ENCODE measurements at regions not wholly inside any gene's neighbourhood (a gene's known extent, or its start where the extent isn't known, plus 50 kb on each side); places are given as distances from the start of the nearest gene placed in this dataset.

DNA sequence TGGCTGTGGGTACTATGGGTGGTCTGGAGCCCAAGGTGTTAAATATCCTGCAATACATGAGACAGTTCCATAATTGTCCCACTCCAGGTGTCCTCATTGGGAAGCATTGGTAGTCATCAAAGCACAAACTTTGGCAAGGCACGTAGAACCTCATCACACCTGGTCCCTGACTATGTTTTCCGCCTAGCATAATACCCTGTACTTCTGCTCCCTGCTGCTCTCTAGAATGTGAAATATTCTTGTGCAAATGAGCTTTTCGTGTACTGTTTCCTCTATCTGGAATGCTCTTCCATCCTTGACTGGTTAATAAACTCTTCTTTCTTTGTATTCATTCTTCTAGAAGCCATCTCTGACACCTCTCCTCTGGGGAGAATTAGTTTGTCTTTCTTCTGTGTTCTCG lies 103.2 kb downstream of the EBLN2 start:
- WGBS (ENCODE audit: insufficient coverage), result 90% methylated on average over 2 of the region's 4 CpGs
- Mint-ChIP-seq H3K27ac (no peak overlapping the region), H3K36me3 (no peaks in the 10 kb centered on the region), H3K4me1 (no peaks in the 10 kb centered on the region), H3K9me3 (peaks cover 0 to 5% (median 0%) of the 10 kb centered on the region in 3 donors), H3K4me3 (no peak overlapping the region), H3K27me3 (peaks cover 1 to 30% of the 10 kb centered on the region in 2 donors)
- Histone ChIP-seq H3K4me1 (ENCODE audit: control insufficient read depth in 1 of 2, extremely low read depth in 1 of 2, insufficient read depth in 2 of 2, low read length in 2 of 2) (no peaks in the 10 kb centered on the region), H3K9me3 (no peaks in the 10 kb centered on the region), H3K27ac (ENCODE audit: low read length) (no peak overlapping the region), H3K36me3 (ENCODE audit: control insufficient read depth in 2 of 2, extremely low read depth in 1 of 2, insufficient read depth in 1 of 2, low read length in 1 of 2) (no peaks in the 10 kb centered on the region), H3K4me3 (ENCODE audit: control insufficient read depth in 1 of 2, extremely low read depth in 1 of 2, low read length in 1 of 2) (no peak overlapping the region), H3K27me3 (replicated peaks in 1 of 2; ENCODE audit: control insufficient read depth in 2 of 2, extremely low read depth in 1 of 2, insufficient read depth in 2 of 2, low read length in 1 of 2) (peaks cover 0 to 2% of the 10 kb centered on the region in 2 experiments)
- POLR2A ChIA-PET, result no interaction called here
- CTCF ChIA-PET, result no interaction called here
- ATAC-seq (replicated peaks in 1 of 4) (no peak), DNase-seq (no peak)

DNA sequence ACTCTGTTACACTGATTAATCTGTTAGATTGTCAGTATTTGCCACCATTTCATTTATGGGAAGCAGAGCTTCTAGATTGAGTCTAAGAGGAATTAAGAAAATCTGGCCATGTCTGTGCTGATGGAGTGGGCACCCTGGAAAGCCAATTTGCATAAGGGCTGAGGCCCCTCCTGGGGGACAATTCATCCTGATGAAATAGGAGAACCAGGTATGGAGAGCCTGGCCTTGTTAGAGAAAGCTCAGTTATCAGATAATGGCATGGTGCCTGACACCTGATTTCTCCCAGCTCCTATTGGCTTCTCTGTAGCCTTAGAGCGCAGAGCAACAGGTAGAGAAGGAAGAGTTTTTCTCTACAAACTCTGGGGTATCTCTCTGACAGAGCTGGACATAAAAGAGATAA lies 114.2 kb downstream of the EBLN2 start:
- no peaks in the 10 kb centered on the region for H3K4me1 Mint-ChIP-seq
- CTCF ChIA-PET, result no interaction called here
- no peak overlapping the region for H3K4me3 Mint-ChIP-seq
- Histone ChIP-seq H3K27ac (ENCODE audit: low read length) (no peak overlapping the region), H3K4me3 (ENCODE audit: control insufficient read depth in 1 of 2, extremely low read depth in 1 of 2, low read length in 1 of 2) (no peak overlapping the region), H3K4me1 (ENCODE audit: control insufficient read depth in 1 of 2, extremely low read depth in 1 of 2, insufficient read depth in 2 of 2, low read length in 2 of 2) (no peaks in the 10 kb centered on the region), H3K9me3 (no peaks in the 10 kb centered on the region), H3K27me3 (replicated peaks in 1 of 2; ENCODE audit: control insufficient read depth in 2 of 2, extremely low read depth in 1 of 2, insufficient read depth in 2 of 2, low read length in 1 of 2) (peaks cover 0 to 2% of the 10 kb centered on the region in 2 experiments), H3K36me3 (ENCODE audit: control insufficient read depth in 2 of 2, extremely low read depth in 1 of 2, insufficient read depth in 1 of 2, low read length in 1 of 2) (no peaks in the 10 kb centered on the region)
- H3K27ac Mint-ChIP-seq, result no peak overlapping the region
- no peak for ATAC-seq (replicated peaks in 1 of 4)
- no peaks in the 10 kb centered on the region for H3K36me3 Mint-ChIP-seq
- no peak for DNase-seq
- no CpG with 5 or more reads among the region's 1 CpG for WGBS (ENCODE audit: insufficient coverage)
- H3K27me3 Mint-ChIP-seq, result peaks cover 0 to 9% of the 10 kb centered on the region in 2 donors
- H3K9me3 Mint-ChIP-seq, result no peaks in the 10 kb centered on the region
- POLR2A ChIA-PET, result no interaction called here

DNA sequence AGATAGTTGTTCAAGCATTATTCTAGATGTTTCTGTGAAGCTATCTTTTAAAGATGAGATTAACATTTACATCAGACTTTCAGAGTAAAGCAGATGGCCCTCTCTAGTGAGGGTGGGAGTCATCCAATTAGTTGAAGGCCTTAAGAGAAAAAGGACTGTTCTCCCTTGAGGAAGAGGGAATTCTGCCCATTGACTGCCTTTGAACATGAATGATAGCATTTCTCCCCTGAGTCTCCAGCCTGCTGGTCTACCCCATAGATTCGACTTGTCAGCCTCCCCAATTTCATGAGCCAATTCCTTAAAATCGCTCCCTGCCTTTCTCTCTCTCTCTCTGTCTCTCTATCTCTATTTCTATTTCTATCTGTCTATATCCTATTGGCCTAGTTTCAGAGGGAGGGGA lies 115.5 kb downstream of the EBLN2 start:
- Histone ChIP-seq H3K9me3 (no peaks in the 10 kb centered on the region), H3K27me3 (replicated peaks in 1 of 2; ENCODE audit: control insufficient read depth in 2 of 2, extremely low read depth in 1 of 2, insufficient read depth in 2 of 2, low read length in 1 of 2) (peaks cover 0 to 2% of the 10 kb centered on the region in 2 experiments), H3K4me1 (ENCODE audit: control insufficient read depth in 1 of 2, extremely low read depth in 1 of 2, insufficient read depth in 2 of 2, low read length in 2 of 2) (no peaks in the 10 kb centered on the region), H3K36me3 (ENCODE audit: control insufficient read depth in 2 of 2, extremely low read depth in 1 of 2, insufficient read depth in 1 of 2, low read length in 1 of 2) (no peaks in the 10 kb centered on the region), H3K4me3 (ENCODE audit: control insufficient read depth in 1 of 2, extremely low read depth in 1 of 2, low read length in 1 of 2) (no peak overlapping the region), H3K27ac (ENCODE audit: low read length) (no peak overlapping the region)
- Mint-ChIP-seq H3K4me3 (no peak overlapping the region), H3K27me3 (peaks cover 0 to 3% of the 10 kb centered on the region in 2 donors), H3K4me1 (no peaks in the 10 kb centered on the region), H3K36me3 (no peaks in the 10 kb centered on the region), H3K9me3 (no peaks in the 10 kb centered on the region), H3K27ac (no peak overlapping the region)
- ChIA-PET POLR2A (no interaction called here), CTCF (interaction anchor here in 1 of 2 donors (0.6 kb wide), 1 partner anchor 197 kb away, joined by 4 read pairs; no protein-coding TSS in a partner anchor)
- DNase-seq, result no peak
- no CpG with 5 or more reads among the region's 2 CpGs for WGBS (ENCODE audit: insufficient coverage)
- no peak for ATAC-seq (replicated peaks in 1 of 4)

DNA sequence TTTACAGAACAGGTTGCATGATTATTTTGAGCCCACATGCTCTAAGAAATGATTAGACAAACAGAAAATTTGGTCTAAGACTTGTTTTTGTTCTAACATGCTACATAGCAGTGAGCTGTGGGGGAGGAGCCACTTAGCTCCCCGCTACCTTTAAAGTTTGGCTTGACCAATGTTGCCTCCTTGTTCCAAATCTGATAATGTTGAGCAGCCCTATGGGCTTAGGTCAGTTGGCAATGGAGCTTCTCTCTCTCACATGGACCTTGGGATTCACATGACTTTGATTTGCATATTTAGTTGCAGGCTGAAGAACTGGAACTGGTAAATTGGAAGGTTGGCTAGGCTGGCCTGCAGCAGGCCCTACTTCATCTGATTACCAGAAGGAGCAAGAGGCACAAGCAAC lies 116.4 kb downstream of the EBLN2 start:
- ATAC-seq (replicated peaks in 1 of 4) (no peak), DNase-seq (no peak)
- Mint-ChIP-seq H3K27me3 (peaks cover 0 to 3% of the 10 kb centered on the region in 2 donors), H3K36me3 (no peaks in the 10 kb centered on the region), H3K27ac (no peak overlapping the region), H3K9me3 (no peaks in the 10 kb centered on the region), H3K4me3 (no peak overlapping the region), H3K4me1 (no peaks in the 10 kb centered on the region)
- Histone ChIP-seq H3K36me3 (ENCODE audit: control insufficient read depth in 2 of 2, extremely low read depth in 1 of 2, insufficient read depth in 1 of 2, low read length in 1 of 2) (no peaks in the 10 kb centered on the region), H3K27ac (ENCODE audit: low read length) (no peak overlapping the region), H3K4me3 (ENCODE audit: control insufficient read depth in 1 of 2, extremely low read depth in 1 of 2, low read length in 1 of 2) (no peak overlapping the region), H3K9me3 (no peaks in the 10 kb centered on the region), H3K4me1 (ENCODE audit: control insufficient read depth in 1 of 2, extremely low read depth in 1 of 2, insufficient read depth in 2 of 2, low read length in 2 of 2) (no peaks in the 10 kb centered on the region), H3K27me3 (replicated peaks in 1 of 2; ENCODE audit: control insufficient read depth in 2 of 2, extremely low read depth in 1 of 2, insufficient read depth in 2 of 2, low read length in 1 of 2) (peaks cover 0 to 2% of the 10 kb centered on the region in 2 experiments)
- POLR2A ChIA-PET, result no interaction called here
- WGBS (ENCODE audit: insufficient coverage), result no CpG with 5 or more reads among the region's 1 CpG
- CTCF ChIA-PET, result interaction anchor here in 1 of 2 donors (0.6 kb wide), 1 partner anchor 198 kb away, joined by 4 read pairs; no protein-coding TSS in a partner anchor

DNA sequence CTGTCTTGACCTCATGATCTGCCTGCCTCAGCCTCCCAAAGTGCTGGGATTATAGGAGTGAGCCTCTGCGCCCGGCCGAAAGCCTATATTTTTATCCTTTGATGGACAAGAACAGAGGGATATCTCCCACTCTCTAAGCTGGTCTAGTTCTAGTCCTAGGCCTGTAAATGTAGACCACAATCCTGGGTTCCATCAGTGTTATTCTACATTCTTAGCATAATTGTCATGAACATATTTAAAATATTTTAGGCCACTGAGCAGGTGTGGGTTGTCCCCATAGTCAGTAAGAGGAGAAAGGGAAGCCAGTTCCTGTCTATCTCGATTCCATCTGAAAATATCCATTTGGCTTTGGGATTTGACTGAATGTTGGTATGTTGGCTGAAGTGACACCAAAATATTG lies 118.1 kb downstream of the EBLN2 start:
- Mint-ChIP-seq H3K4me3 (no peak overlapping the region), H3K4me1 (no peaks in the 10 kb centered on the region), H3K27me3 (peaks cover 0 to 12% of the 10 kb centered on the region in 2 donors), H3K36me3 (no peaks in the 10 kb centered on the region), H3K9me3 (no peaks in the 10 kb centered on the region), H3K27ac (no peak overlapping the region)
- no peak overlapping the region for H3K4me3 ChIP-seq (ENCODE audit: control insufficient read depth in 1 of 2, extremely low read depth in 1 of 2, low read length in 1 of 2)
- WGBS (ENCODE audit: insufficient coverage), result no CpG with 5 or more reads among the region's 4 CpGs
- no peaks in the 10 kb centered on the region for H3K36me3 ChIP-seq (ENCODE audit: control insufficient read depth in 2 of 2, extremely low read depth in 1 of 2, insufficient read depth in 1 of 2, low read length in 1 of 2)
- CTCF ChIA-PET, result no interaction called here
- H3K4me1 ChIP-seq (ENCODE audit: control insufficient read depth in 1 of 2, extremely low read depth in 1 of 2, insufficient read depth in 2 of 2, low read length in 2 of 2), result no peaks in the 10 kb centered on the region
- H3K27ac ChIP-seq (ENCODE audit: low read length), result no peak overlapping the region
- no peaks in the 10 kb centered on the region for H3K9me3 ChIP-seq
- DNase-seq (no peak), ATAC-seq (replicated peaks in 1 of 4) (no peak)
- H3K27me3 ChIP-seq (replicated peaks in 1 of 2; ENCODE audit: control insufficient read depth in 2 of 2, extremely low read depth in 1 of 2, insufficient read depth in 2 of 2, low read length in 1 of 2), result peaks cover 0 to 4% of the 10 kb centered on the region in 2 experiments
- POLR2A ChIA-PET, result no interaction called here

DNA sequence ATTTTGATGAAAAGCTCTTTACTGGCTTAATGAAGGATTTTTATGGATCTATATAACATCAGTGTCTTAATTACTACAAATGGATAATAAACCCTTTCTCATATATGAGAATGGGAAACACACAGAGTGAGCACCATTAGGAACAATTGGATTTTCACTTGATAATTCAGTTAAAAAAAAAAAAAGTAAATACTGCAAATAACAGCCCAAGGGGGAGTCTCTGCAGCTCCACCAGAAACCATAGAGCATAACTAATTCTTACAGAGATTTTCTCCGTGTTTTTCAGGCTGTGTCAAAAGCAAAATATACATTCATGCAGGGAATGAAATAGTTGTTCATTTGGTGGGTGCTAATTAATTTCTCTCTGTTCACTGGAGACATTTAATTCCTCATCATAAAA lies 125.3 kb downstream of the EBLN2 start:
- no peak overlapping the region for H3K4me3 Mint-ChIP-seq
- DNase-seq, result no peak
- no peaks in the 10 kb centered on the region for H3K9me3 Mint-ChIP-seq
- ATAC-seq (replicated peaks in 1 of 4), result no peak
- Histone ChIP-seq H3K4me1 (ENCODE audit: control insufficient read depth in 1 of 2, extremely low read depth in 1 of 2, insufficient read depth in 2 of 2, low read length in 2 of 2) (no peaks in the 10 kb centered on the region), H3K27ac (ENCODE audit: low read length) (no peak overlapping the region), H3K36me3 (ENCODE audit: control insufficient read depth in 2 of 2, extremely low read depth in 1 of 2, insufficient read depth in 1 of 2, low read length in 1 of 2) (no peaks in the 10 kb centered on the region), H3K9me3 (no peaks in the 10 kb centered on the region), H3K4me3 (ENCODE audit: control insufficient read depth in 1 of 2, extremely low read depth in 1 of 2, low read length in 1 of 2) (no peak overlapping the region), H3K27me3 (replicated peaks in 1 of 2; ENCODE audit: control insufficient read depth in 2 of 2, extremely low read depth in 1 of 2, insufficient read depth in 2 of 2, low read length in 1 of 2) (peaks cover 0 to 9% of the 10 kb centered on the region in 2 experiments)
- H3K27me3 Mint-ChIP-seq, result peaks cover 5 to 26% of the 10 kb centered on the region in 2 donors
- WGBS (ENCODE audit: insufficient coverage), result no CpG with 5 or more reads among the region's 1 CpG
- no peaks in the 10 kb centered on the region for H3K36me3 Mint-ChIP-seq
- H3K4me1 Mint-ChIP-seq, result no peaks in the 10 kb centered on the region
- no peak overlapping the region for H3K27ac Mint-ChIP-seq
- ChIA-PET CTCF (no interaction called here), POLR2A (no interaction called here)

DNA sequence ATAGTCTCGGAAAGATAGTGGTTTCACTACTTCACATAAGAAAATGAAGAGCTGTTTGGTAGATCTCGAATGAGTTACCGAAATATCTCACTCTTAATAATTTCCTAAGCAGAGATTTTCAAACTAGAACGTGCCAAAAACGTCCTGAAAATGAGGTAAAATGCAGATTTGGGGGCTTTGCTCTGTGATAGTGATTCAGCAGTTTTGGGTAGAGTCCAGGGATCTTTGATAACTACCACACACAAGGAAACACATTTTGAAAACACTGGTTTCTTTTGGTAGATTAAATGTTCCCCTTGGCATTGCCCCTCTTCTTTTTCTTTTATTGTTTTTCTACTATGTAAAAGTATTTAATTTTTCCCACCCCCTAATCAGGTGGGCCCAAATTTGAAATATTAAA lies 125.9 kb downstream of the EBLN2 start:
- no peak overlapping the region for H3K4me3 ChIP-seq (ENCODE audit: control insufficient read depth in 1 of 2, extremely low read depth in 1 of 2, low read length in 1 of 2)
- WGBS (ENCODE audit: insufficient coverage), result no CpG with 5 or more reads among the region's 5 CpGs
- no peak overlapping the region for H3K27ac Mint-ChIP-seq
- ChIA-PET POLR2A (no interaction called here), CTCF (no interaction called here)
- no peak overlapping the region for H3K4me3 Mint-ChIP-seq
- no peak overlapping the region for H3K27ac ChIP-seq (ENCODE audit: low read length)
- H3K36me3 ChIP-seq (ENCODE audit: control insufficient read depth in 2 of 2, extremely low read depth in 1 of 2, insufficient read depth in 1 of 2, low read length in 1 of 2), result no peaks in the 10 kb centered on the region
- no peaks in the 10 kb centered on the region for H3K4me1 ChIP-seq (ENCODE audit: control insufficient read depth in 1 of 2, extremely low read depth in 1 of 2, insufficient read depth in 2 of 2, low read length in 2 of 2)
- H3K9me3 Mint-ChIP-seq, result no peaks in the 10 kb centered on the region
- no peak for ATAC-seq (replicated peaks in 1 of 4)
- H3K36me3 Mint-ChIP-seq, result no peaks in the 10 kb centered on the region
- H3K9me3 ChIP-seq, result no peaks in the 10 kb centered on the region
- H3K27me3 ChIP-seq (replicated peaks in 1 of 2; ENCODE audit: control insufficient read depth in 2 of 2, extremely low read depth in 1 of 2, insufficient read depth in 2 of 2, low read length in 1 of 2), result peaks cover 0 to 9% of the 10 kb centered on the region in 2 experiments
- H3K27me3 Mint-ChIP-seq, result peaks cover 7 to 26% of the 10 kb centered on the region in 2 donors
- no peak for DNase-seq
- no peaks in the 10 kb centered on the region for H3K4me1 Mint-ChIP-seq

All from T-cell (primary cell).